ENCODE measurements at regions not wholly inside any gene's neighbourhood (a gene's known extent, or its start where the extent isn't known, plus 50 kb on each side); places are given as distances from the start of the nearest gene placed in this dataset.

GRCh38 chr4:96166806-96167205 is 326.9 kb downstream of the PDHA2 start:
- no peaks in the 10 kb centered on the region for H3K27me3 Mint-ChIP-seq
- no peak overlapping the region for H3K4me3 Mint-ChIP-seq
- no peak overlapping the region for H3K27ac Mint-ChIP-seq
- no peaks in the 10 kb centered on the region for H3K9me3 Mint-ChIP-seq
- no peaks in the 10 kb centered on the region for H3K4me1 Mint-ChIP-seq
- H3K36me3 Mint-ChIP-seq: no peaks in the 10 kb centered on the region

DNA sequence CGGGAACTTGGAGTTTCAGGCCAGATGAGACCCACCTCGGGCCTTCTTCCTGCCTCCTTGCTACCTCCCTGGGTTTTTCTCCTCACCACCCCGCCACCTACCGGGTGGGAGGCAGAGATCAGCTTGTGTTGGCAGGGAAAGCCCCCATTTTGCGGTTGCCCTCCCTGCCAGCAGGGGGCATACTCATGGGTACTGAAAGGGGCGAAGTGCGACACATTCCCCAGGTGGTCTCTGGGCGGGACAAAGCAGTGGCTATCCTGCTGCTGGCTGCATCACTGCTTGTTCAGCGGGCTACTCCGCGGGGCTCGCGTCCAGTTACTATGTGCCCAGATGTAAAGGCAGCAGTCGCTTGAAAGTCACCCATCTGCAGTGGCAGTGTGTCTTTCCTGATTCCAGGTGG is 330.3 kb downstream of the PDHA2 start:
- H3K36me3 Mint-ChIP-seq: no peaks in the 10 kb centered on the region
- H3K4me3 Mint-ChIP-seq: no peak overlapping the region
- H3K27ac Mint-ChIP-seq: no peak overlapping the region
- no peaks in the 10 kb centered on the region for H3K9me3 Mint-ChIP-seq
- no peaks in the 10 kb centered on the region for H3K4me1 Mint-ChIP-seq
- H3K27me3 Mint-ChIP-seq: no peaks in the 10 kb centered on the region

DNA sequence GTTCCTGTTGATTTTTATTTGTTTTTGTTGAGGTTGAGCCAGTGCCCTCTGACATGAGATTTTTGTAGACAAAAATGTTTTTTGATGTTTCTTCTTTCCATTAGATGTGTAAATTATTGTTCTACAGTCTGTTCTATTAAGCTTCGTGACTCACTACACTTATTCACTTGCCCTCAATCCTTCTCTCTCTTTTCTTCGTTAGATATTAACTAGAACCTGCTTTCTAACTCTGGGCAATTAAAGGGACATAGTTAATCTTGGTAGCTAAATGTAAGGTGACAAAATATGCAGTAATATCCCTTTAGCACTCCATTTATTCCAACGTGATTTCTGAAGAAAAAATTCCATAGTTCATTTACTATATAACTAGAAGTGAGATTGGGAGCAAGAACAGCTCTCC is 333.9 kb downstream of the PDHA2 start:
- Mint-ChIP-seq H3K4me1 (no peaks in the 10 kb centered on the region), H3K27ac (no peak overlapping the region), H3K27me3 (no peaks in the 10 kb centered on the region), H3K36me3 (no peaks in the 10 kb centered on the region), H3K4me3 (no peak overlapping the region), H3K9me3 (no peaks in the 10 kb centered on the region)

- H3K36me3 Mint-ChIP-seq: no peaks in the 10 kb centered on the region
- H3K9me3 Mint-ChIP-seq: no peaks in the 10 kb centered on the region
- no peak overlapping the region for H3K4me3 Mint-ChIP-seq
- H3K4me1 Mint-ChIP-seq: no peaks in the 10 kb centered on the region
- no peaks in the 10 kb centered on the region for H3K27me3 Mint-ChIP-seq
- H3K27ac Mint-ChIP-seq: no peak overlapping the region
Observed at GRCh38 chr4:96175871-96176270, 336.0 kb downstream of the PDHA2 start.

GRCh38 chr4:96183611-96184010 is 343.7 kb downstream of the PDHA2 start:
- no peak overlapping the region for H3K27ac Mint-ChIP-seq
- no peaks in the 10 kb centered on the region for H3K27me3 Mint-ChIP-seq
- H3K9me3 Mint-ChIP-seq: no peaks in the 10 kb centered on the region
- no peaks in the 10 kb centered on the region for H3K4me1 Mint-ChIP-seq
- H3K4me3 Mint-ChIP-seq: no peak overlapping the region
- H3K36me3 Mint-ChIP-seq: no peaks in the 10 kb centered on the region

GRCh38 chr4:96186593-96186992 is 346.7 kb downstream of the PDHA2 start:
- Mint-ChIP-seq H3K27ac (no peak overlapping the region), H3K36me3 (no peaks in the 10 kb centered on the region), H3K27me3 (no peaks in the 10 kb centered on the region), H3K4me1 (no peaks in the 10 kb centered on the region), H3K9me3 (peaks cover 6% of the 10 kb centered on the region), H3K4me3 (no peak overlapping the region)

DNA sequence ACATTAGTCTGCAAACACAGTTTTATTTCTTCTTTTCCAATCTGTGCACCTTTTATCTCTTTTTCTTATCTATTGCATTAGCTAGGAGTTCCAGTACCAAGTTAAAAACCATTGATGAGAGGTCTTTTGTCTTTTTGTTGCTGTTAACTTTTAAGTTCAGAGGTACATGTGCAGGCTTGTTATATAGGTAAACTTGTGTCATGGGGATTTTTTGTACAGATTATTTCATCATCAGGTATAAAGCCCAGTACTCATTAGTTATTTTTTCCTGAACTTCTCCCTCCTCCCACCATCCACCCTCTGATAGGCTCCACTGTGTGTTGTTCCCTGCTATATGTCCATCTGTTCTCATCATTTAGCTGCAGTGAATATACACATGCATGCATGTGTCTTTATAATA is 349.9 kb downstream of the PDHA2 start:
- Mint-ChIP-seq H3K27ac (no peak overlapping the region), H3K9me3 (peaks cover 6% of the 10 kb centered on the region), H3K4me1 (no peaks in the 10 kb centered on the region), H3K27me3 (no peaks in the 10 kb centered on the region), H3K36me3 (no peaks in the 10 kb centered on the region), H3K4me3 (no peak overlapping the region)

GRCh38 chr4:96193061-96193460 is 353.2 kb downstream of the PDHA2 start:
- H3K9me3 Mint-ChIP-seq: peaks cover 6% of the 10 kb centered on the region
- H3K4me3 Mint-ChIP-seq: no peak overlapping the region
- H3K36me3 Mint-ChIP-seq: no peaks in the 10 kb centered on the region
- H3K27ac Mint-ChIP-seq: no peak overlapping the region
- no peaks in the 10 kb centered on the region for H3K4me1 Mint-ChIP-seq
- no peaks in the 10 kb centered on the region for H3K27me3 Mint-ChIP-seq

- Mint-ChIP-seq H3K36me3 (no peaks in the 10 kb centered on the region), H3K9me3 (no peaks in the 10 kb centered on the region), H3K27me3 (no peaks in the 10 kb centered on the region), H3K4me1 (no peaks in the 10 kb centered on the region), H3K27ac (no peak overlapping the region), H3K4me3 (no peak overlapping the region)
Observed at GRCh38 chr4:96194993-96195392, 355.1 kb downstream of the PDHA2 start.

GRCh38 chr4:96205143-96205936 is 365.4 kb downstream of the PDHA2 start:
- Mint-ChIP-seq H3K4me1 (no peaks in the 10 kb centered on the region), H3K36me3 (no peaks in the 10 kb centered on the region), H3K9me3 (peaks cover 4% of the 10 kb centered on the region), H3K4me3 (no peak overlapping the region), H3K27ac (no peak overlapping the region), H3K27me3 (no peaks in the 10 kb centered on the region)

DNA sequence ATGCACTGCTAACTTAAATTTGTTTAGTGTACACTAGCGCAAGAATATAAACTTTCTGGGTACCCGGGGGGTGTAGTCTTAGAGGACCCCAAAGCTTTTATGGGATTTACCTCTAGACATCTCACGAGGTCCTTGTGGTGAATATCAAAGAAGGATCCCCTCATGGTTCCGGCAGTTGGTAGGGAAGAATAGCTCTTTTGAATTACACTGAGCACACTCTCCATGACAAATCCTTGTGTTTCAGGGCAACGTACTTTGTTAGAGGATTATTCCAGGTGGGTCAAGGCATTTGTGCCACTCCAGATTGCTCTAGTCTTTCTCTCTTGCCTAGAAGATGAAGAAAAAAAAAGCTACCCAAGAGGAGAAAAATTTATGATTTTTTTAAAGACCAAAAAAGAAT is 387.6 kb downstream of the PDHA2 start:
- H3K36me3 Mint-ChIP-seq: no peaks in the 10 kb centered on the region
- no peaks in the 10 kb centered on the region for H3K9me3 Mint-ChIP-seq
- H3K27ac Mint-ChIP-seq: no peak overlapping the region
- no peak overlapping the region for H3K4me3 Mint-ChIP-seq
- H3K4me1 Mint-ChIP-seq: no peaks in the 10 kb centered on the region
- no peaks in the 10 kb centered on the region for H3K27me3 Mint-ChIP-seq

GRCh38 chr4:96228463-96228862 is 388.6 kb downstream of the PDHA2 start:
- Mint-ChIP-seq H3K4me3 (no peak overlapping the region), H3K4me1 (no peaks in the 10 kb centered on the region), H3K27me3 (no peaks in the 10 kb centered on the region), H3K27ac (no peak overlapping the region), H3K36me3 (no peaks in the 10 kb centered on the region), H3K9me3 (peaks cover 7% of the 10 kb centered on the region)

DNA sequence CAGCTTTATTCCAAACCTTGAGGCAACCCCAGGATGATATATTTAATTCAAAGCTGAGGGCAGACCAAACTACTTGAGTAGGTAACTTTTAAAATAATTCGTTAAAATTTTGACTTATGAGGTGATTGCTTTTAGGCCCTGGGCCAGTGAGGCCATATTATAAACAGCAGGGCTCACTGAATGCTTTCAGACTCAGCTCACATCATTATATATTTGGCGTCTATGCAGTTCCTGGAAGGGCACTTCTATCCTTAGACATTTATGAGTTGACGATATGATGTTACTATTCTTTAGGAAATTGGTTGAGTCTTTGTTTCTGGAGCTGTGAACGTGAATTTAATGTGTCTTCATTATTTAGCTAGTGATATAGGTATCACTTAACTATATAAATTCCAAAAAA is 400.1 kb downstream of the PDHA2 start:
- Mint-ChIP-seq H3K27me3 (no peaks in the 10 kb centered on the region), H3K4me3 (no peak overlapping the region), H3K27ac (no peak overlapping the region), H3K9me3 (no peaks in the 10 kb centered on the region), H3K4me1 (no peaks in the 10 kb centered on the region), H3K36me3 (no peaks in the 10 kb centered on the region)

GRCh38 chr4:96241819-96242218 is 401.9 kb downstream of the PDHA2 start:
- Mint-ChIP-seq H3K4me3 (no peak overlapping the region), H3K27me3 (no peaks in the 10 kb centered on the region), H3K36me3 (no peaks in the 10 kb centered on the region), H3K4me1 (no peaks in the 10 kb centered on the region), H3K27ac (no peak overlapping the region), H3K9me3 (no peaks in the 10 kb centered on the region)

- no peaks in the 10 kb centered on the region for H3K27me3 Mint-ChIP-seq
- H3K9me3 Mint-ChIP-seq: no peaks in the 10 kb centered on the region
Observed at GRCh38 chr4:96247096-96247495, 407.2 kb downstream of the PDHA2 start.

GRCh38 chr4:96248225-96248624 is 408.3 kb downstream of the PDHA2 start:
- no peaks in the 10 kb centered on the region for H3K9me3 Mint-ChIP-seq
- H3K36me3 Mint-ChIP-seq: no peaks in the 10 kb centered on the region
- no peak overlapping the region for H3K27ac Mint-ChIP-seq
- H3K4me3 Mint-ChIP-seq: no peak overlapping the region
- no peaks in the 10 kb centered on the region for H3K27me3 Mint-ChIP-seq
- H3K4me1 Mint-ChIP-seq: no peaks in the 10 kb centered on the region

More at GRCh38 chr4:96247096-96247495, 407.2 kb downstream of the PDHA2 start:
- H3K27ac Mint-ChIP-seq: no peak overlapping the region
- no peaks in the 10 kb centered on the region for H3K4me1 Mint-ChIP-seq
- H3K4me3 Mint-ChIP-seq: no peak overlapping the region
- no peaks in the 10 kb centered on the region for H3K36me3 Mint-ChIP-seq

DNA sequence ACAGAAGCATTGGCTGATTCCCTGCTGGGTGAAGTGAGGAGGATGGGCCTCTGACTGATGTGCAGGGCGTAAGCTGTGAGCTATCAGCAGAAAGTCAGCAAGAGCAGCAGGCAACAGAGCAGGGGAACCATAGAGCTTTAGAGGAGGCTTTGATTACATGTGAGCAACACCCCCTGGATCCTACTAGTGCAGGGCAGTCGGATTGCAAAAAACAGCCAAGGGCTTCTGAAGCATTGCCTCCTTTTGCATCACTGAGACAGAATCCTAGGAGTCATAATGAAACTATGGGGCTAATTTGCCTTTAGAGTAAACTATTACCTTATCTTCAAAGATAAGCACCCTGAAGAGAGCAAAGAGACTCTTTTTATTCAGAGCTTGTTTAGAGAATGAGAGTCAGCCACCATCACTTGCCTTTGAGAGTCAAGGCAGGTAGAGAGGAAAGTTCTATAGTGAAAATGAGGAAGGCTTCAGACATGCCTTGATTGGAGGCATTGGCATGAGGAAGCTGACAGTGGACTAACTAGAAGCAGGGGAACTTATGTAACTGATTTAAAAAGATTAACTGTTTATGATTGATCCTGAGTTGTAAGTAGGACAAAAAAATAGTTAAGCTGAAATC is 420.3 kb downstream of the PDHA2 start:
- no peaks in the 10 kb centered on the region for H3K4me1 Mint-ChIP-seq
- H3K27me3 Mint-ChIP-seq: no peaks in the 10 kb centered on the region
- no peak overlapping the region for H3K27ac Mint-ChIP-seq
- no peaks in the 10 kb centered on the region for H3K9me3 Mint-ChIP-seq
- no peaks in the 10 kb centered on the region for H3K36me3 Mint-ChIP-seq
- no peak overlapping the region for H3K4me3 Mint-ChIP-seq
